ENCODE measurements at regions not wholly inside any gene's neighbourhood (a gene's known extent, or its start where the extent isn't known, plus 50 kb on each side); places are given as distances from the start of the nearest gene placed in this dataset.

GRCh38 chr9:129400971-129401622, 219.8 kb downstream of the C9orf50 start:
- DNase-seq (ENCODE audit: low spot score) = no peak

DNA sequence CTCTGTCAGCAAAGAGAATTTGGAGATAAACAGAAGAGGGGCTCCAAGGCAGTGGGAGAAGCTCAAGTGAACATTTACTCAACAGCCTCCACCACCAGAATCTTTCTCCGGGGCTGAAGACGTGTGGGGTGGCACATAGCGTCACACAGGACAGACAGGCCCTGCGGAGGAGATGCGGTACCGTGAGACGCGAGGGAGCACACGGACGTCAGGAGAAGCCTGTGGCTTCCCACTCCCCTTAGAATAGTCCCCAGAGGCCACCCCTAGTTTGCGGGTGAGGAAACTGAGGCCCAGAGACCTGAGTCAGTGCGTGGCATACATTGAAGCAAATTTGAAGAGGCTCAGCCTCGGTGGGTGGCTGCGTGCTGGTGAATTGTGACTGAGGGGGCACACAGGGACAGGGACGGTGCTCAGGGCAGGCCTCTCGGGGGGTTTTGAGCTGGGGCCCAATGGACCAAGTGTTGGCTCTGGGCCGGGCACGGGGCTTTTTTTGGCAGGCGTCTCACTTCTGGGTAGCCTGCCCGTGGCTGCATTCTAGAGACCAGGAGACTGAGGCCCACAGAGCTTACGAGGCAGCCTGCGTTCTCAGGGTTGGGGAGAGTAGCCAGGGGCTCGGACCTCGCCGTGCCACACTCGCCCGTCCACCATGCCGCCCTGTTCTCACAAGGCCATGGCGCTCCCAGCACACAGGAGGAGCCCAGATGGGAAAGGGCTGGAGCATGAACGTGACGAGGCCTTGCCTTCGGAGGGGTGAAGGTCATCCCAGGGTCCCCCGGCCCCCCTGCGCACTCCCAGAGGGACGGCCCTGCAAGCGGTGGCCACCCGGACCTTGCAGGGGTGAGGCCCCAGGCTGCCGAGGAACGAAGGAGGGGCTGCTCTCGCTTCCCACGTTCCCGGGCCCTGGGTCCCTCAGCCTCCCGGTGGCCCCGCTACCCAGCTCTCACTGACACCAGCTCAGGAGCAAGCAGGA, 220.6 kb downstream of the C9orf50 start:
- DNase-seq (ENCODE audit: low spot score) = no peak

DNA sequence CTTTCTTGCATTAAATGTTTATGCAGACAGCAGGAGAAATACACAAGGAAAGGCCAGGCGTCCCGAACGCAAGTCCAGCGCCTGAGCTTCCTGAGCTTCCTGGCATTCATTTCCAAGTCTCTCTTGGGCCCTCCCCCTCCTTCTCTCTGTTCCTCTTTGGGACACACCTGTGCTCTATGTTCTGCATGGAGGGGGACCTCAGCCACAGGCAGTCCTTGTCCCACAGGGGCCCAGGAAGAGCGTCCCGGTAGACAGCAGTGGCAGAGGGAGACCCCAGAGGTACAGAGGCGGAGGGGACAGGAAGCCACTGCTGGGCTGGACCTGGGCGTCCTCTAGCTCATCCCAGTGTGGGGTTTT, 221.3 kb downstream of the C9orf50 start:
- no peak for DNase-seq (ENCODE audit: low spot score)

DNA sequence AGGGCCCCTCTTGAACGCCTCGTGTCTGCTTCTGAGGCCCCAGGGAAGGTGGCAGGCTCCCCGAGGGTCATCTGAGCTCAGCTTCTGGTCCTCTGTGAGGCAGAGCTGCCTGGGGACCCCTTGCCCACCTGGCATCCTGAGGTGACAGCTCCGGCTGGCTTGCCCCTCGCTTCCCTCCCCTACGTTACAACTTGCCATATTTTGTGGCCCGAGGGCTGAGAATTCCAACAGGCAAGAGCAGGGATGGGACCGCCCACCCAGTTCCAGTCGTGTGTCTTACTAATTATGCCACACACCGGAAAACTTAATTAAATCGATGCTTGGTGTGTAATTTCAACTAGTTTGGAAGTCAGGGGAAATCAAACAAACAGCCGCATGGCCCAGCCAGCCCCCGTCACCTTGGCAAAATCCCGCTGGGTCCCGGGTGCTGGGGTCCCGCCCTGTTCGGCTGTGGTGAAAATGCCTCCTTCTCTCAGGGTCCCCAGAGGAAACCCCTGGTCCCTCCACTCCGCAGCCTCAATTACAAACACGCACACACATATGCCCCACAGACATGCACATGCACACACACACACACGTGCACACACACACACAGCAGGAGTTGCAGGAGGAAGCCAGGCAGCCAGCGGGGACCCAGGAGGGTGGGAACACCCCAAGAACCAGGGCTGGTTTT, 221.0 kb upstream of the IER5L start:
- DNase-seq (ENCODE audit: low spot score) = no peak

DNA sequence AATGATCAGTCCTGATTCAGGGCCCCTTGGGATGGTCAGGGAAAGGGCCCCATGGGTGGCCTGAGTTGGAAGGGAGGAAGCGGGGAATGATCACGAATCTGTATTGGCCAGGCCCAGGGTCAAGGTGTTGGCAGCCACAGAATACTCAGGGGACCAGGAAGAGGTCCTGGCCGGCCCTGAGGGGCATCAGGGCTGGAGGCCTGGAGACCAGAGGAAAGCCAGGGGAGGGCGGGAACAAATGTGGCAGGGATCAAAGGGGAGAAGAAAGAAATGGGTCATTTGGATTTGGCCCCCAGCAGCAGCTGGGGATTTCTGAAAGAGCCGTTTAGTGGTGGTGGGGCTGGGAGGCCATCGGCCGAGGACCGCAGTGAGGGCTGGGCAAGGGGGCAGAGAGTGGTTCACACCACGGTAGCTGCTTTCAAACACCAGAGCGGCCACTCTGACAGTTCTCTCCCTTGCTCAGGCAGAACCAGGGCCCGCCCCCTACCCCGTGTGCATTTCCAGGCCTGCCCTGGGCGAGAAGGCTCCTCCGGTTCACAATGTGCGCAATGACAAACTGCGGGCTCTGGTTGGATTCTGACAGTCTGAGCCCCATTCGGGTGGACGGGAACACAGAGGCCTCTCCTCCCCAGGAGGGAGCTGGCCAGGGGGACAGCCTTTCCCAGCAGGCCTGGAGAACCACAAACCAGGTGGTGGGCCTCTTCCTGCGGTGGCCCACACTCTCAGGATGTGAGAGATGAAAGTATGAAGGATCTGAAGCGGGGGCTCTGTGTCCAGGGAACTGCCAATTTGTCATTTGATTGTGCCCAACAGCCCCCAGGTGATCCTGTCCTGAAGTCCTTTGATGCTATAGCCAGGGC, 220.3 kb upstream of the IER5L start:
- no peak for DNase-seq (ENCODE audit: low spot score)

- DNase-seq (ENCODE audit: low spot score) = no peak
These were observed 219.3 kb upstream of the IER5L start for GRCh38 chr9:129397335-129397734.

DNA sequence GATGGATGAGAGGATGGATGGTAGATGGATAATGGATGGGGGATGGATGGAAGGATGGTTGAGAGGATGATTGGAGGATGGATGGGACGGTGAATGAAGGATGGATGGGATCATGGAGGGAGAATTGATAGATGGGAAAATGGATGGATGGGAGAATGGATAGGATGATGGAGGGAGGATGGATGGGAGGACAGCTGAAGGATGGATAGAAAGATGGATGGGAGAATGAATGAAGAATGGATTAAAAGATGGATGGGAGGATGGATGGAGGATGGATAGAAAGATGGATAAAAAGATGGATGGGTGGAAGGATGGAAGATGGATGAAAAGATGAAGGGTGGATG, 218.3 kb upstream of the IER5L start:
- DNase-seq (ENCODE audit: low spot score) = no peak

- DNase-seq (ENCODE audit: low spot score) = no peak
These were observed 217.7 kb upstream of the IER5L start for GRCh38 chr9:129395633-129396364.

DNA sequence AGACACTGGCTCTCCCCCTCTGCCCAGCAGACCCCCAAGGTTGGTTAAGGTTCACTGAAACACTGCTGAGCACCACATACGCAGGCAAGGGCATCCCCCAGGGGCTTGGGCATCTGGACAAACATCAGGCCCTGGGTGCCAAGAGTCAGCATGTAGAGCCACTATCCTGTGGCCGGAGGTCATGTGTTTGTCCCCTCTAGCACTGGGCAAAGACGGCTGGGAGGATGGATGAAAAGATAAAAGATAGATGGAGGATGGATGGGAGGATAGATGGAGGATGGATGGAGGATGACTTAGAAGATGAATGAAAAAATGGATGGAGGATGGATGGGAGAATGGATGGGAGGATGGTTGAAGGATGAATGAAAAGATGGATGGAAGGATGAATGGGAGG, 216.8 kb upstream of the IER5L start:
- no peak for DNase-seq (ENCODE audit: low spot score)

DNA sequence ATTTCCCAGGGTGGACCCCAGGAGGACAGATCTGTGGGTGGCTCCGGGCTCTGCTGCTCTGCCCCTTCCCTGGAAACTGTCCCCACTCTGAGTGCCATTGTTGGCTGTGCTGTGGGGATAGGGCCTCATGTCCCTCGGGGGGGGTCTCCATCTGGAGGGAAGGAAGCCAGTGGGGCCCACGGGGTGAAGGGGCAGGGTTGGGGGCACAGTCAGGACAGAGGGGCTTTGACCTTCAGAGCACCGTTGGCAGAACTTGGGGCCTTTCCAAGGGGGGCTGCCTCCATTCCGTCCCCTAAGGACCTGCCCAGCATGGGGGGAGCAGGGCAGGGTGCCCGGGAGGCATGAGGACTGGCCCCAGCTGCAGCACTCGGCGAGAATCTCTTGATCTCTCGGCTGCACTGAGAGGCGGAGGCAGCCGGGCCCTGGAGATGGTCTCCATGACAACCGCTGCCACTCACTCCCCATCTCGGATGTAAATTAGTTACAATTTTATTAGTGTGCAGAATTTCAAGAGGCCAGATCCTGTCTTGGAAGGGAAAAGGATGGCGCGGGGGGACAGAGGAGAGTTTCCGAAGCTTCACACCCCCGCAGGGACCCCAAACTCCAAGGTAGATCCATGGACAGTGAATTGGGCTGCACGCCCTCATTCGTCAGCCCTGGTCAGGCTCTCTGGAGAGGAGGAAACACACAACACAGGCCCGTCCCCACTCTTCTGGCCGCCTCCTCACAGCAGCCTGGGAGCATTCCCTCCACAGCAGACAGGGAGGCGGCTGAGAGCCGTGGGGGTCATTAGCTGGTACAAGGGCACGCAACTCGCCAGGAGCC, 216.2 kb upstream of the IER5L start:
- no peak for DNase-seq (ENCODE audit: low spot score)

DNA sequence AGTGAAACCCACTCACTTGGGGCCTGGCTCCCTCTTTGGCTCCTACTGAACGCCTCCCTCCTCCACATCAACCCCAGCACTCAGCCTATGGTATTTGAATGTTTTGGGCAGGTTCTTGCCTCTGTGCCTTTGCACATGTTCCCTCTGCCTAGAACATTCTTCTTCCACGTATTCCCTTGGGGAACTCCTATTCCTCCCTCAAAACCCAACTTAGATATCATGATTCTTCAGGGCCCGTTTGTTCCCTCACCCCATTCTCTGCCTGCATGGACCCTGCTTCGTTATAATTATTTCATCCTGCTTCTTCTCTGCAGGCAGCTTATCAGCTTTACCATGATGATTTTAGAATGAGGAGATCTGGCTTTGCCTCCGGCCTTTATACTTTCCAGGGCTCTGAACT, 215.0 kb upstream of the IER5L start:
- DNase-seq (ENCODE audit: low spot score) = no peak

DNA sequence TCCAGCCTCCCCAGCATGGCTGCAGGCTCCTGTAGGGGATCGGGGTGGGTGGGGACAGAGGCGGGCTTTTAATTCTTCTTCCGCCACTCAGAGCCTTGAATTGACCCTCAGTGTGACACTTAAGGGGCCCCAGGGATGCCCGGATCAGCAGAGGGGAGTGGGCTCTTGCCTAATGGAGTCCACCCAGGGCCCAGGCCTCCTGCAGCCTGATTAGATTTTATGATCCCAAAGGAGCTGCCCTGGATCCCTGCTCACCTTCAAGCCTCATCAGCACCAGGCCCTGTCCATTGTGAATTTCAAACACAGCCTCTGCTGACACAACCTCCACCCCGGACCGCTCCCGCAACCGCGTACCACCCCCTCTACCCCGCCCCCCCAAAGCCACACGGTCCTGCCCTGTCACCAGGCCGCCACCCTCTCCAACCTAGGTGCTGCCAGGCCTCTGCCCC, 214.1 kb upstream of the IER5L start:
- no peak for DNase-seq (ENCODE audit: low spot score)

DNA sequence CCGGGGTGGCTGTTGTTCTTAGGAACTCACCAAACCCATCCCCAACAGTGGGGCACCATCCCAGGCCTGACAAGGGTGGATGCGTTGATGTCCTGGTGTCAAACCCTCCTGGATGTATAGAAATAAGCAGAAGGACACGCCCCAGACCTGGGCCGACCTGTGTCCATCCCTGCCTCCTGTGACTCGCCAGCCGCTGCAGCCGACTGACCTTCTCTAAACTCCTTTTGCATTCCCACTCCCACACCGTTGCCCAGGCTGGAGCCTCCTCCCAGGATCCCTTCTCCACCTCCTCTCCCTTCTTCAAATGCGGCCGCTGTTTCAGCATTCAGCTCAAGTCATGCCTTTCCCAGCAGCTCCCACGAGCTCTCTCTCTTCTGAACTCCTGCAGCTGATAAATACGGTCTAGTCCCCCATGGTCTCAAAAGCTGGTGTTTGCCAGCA, 213.2 kb upstream of the IER5L start:
- DNase-seq (ENCODE audit: low spot score) = no peak

DNA sequence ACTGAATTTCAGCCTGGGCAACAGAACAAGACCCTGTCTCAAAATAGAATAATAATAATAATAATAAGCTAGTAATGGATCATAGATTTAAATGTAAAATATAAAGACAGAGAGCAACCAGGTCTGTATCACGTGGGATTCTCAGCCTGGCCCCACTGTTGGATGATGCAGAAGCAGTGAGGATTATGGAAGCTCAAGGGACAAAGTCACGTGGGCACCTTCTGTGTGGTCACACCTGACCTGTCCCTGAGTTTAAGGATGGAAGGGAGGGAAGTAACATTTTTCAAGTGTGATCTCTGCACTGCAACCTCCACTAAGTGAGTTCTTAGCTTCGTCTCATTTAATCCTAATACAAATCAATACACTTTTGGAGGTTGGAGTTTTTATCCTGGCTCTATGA, 212.5 kb upstream of the IER5L start:
- no peak for DNase-seq (ENCODE audit: low spot score)

DNA sequence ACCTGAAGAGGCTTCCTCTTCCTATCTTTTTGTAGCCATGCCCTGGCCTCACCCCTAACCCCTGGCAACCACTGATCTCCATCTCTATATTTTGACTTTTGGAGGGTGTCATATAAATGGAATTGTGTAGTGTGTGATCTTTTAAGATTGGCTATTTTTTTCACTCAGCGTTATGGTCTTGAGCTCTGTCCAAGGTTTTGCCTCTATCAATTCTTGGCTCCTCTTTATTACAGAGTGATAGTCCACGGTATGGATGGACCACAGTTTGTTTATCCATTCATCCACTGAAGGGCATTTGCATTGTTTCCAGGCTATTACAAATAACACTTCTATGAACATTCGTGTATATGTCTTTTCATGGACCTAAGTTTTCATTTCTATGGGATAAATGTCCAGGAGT, 209.8 kb upstream of the IER5L start:
- no peak for DNase-seq (ENCODE audit: low spot score)

DNA sequence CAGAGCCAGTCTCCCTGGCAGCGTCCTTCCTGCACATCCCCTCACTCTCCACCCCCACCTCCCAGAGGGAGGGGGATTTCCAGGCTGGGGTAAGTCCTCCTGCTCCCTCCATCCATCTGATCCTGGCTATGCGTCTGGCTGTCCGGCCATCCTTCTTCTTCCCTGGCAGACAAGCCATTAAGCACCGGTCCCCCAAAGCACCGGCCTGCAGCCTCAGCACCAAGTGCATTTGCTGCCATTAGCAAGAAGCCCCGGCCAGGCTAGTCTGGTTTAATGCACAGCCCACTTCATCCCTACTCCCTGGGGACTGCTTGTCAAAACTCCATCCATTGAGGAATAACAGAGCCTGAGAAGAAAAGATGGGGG, 208.7 kb upstream of the IER5L start:
- DNase-seq (ENCODE audit: low spot score) = no peak

DNA sequence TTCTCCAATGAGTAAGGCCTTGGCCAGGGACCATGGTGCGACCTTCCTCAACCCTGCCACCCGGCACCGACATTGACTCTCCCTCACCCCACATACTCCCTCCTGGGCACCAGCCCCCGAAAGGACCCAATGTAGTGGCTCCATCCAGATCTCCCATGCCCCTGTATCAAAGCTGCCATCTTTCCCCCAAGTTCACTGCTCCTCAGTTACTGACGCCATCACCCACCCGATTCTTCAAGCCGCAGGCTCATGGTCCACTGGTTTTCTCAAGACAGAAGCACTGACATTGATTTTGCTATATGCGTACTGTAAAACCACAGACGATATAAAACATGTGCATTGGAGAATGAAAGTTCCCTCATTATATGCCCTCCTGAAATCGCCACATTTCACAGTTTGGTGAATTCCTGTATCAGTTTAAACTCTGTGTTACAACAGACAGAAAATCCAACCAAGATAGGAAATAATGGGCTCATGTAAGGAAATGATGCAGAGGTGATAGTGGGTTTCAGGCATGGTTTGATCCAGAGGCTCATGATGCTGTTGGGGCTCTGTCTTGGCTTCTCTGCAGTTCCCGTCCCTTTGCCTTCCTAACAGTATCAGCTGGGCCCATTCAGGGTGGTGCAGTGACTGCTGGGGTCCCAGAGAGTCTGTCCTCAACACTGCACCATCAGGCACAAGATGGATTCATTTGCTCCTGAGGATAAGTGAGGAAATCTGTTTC, 207.3 kb upstream of the IER5L start:
- DNase-seq (ENCODE audit: low spot score) = no peak

DNA sequence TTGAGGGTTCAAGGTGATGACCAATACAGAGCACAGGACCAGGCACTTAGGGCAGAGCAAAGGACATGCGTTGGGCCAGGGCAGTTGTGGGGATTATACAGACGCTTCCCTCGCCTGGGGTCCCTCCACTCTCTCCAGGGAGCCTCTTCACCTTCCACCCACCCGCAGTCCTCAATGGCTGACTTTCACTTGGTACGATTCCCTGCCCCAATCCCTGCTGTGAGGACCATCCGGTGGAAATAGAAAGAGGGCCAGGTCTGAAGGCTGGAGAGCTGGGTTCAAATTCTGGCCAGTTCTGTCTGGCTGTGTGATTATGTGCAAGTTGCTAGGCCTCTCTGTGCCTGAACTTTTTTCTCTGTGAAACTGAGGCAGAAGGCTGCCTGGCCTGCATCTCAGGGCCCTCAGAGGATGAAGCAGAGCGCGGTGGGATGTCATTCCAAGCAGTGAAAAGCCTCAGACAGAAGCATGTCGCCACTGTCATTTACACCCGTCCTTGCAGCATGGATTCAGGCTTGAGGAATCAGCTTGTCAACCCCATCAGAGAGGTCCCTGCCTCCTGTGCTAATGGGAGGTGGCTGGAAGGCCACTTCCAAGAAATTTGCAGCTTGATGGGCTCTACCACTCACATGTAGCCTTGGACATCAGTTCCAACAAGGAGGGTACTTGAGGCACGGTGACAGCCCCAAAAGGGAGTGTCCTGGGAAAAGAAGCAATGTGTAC, 206.6 kb upstream of the IER5L start:
- DNase-seq (ENCODE audit: low spot score) = no peak
